GM23338 (cell line): ENCODE measurements at regions not wholly inside any gene's neighbourhood (a gene's known extent, or its start where the extent isn't known, plus 50 kb on each side); places are given as distances from the start of the nearest gene placed in this dataset.

Experiments used
- ATAC-seq: fragments of 200-7000 bp; cut with Tn5 transposase; 3 replicates; pipeline ENCODE4 v1.9.1; 2020
- DNase-seq: peaks from one replicate; pipeline ENCODE4 v3.0.0-alpha.2; 2015; ENCODE audit warnings: low spot score
- H2AFZ ChIP-seq: fragments of 200-600 bp; sonication (generic); 2 replicates; pipeline ENCODE4 v1.8.0; 2016; ENCODE audit warnings: antibody characterized with exemption, mild to moderate bottlenecking, moderate library complexity
- H3F3A ChIP-seq: fragments of 200-600 bp; sonication (generic); replicated peaks from 2 replicates; pipeline ENCODE4 v1.8.0; 2017; ENCODE audit warnings: antibody characterized with exemption, mixed run types, low read depth
- H3K27ac ChIP-seq: fragments of 200-600 bp; sonication (generic); 2 replicates; pipeline ENCODE4 v1.6.1; 2016; ENCODE audit warnings: low read depth
- H3K27me3 ChIP-seq: fragments of 200-600 bp; sonication (generic); 2 replicates; pipeline ENCODE4 v1.8.0; 2016; ENCODE audit warnings: mild to moderate bottlenecking, mixed run types, moderate library complexity; ENCODE audit not compliant: insufficient read depth
- H3K36me3 ChIP-seq: fragments of 200-600 bp; sonication (generic); 2 replicates; pipeline ENCODE4 v1.8.0; 2016; ENCODE audit warnings: mild to moderate bottlenecking; ENCODE audit not compliant: insufficient read depth
- H3K4me1 ChIP-seq: fragments of 200-600 bp; sonication (generic); 2 replicates; pipeline ENCODE4 v1.8.0; 2016; ENCODE audit warnings: mild to moderate bottlenecking, moderate library complexity; ENCODE audit not compliant: insufficient read depth
- H3K4me2 ChIP-seq: fragments of 200-600 bp; sonication (generic); 2 replicates; pipeline ENCODE4 v1.7.1; 2017; ENCODE audit warnings: mixed run types
- H3K4me3 ChIP-seq: fragments of 200-600 bp; sonication (generic); 2 replicates; pipeline ENCODE4 v1.6.1; 2016; ENCODE audit warnings: mixed run types
- H3K79me2 ChIP-seq: fragments of 200-600 bp; sonication (generic); replicated peaks from 2 replicates; pipeline ENCODE4 v1.8.0; 2017; ENCODE audit warnings: mild to moderate bottlenecking; ENCODE audit not compliant: insufficient read depth
- H3K9me2 ChIP-seq: fragments of 200-600 bp; sonication (generic); 2 replicates; pipeline ENCODE4 v1.8.0; 2017; ENCODE audit not compliant: insufficient read depth
- H4K20me1 ChIP-seq: fragments of 200-600 bp; sonication (generic); replicated peaks from 2 replicates; pipeline ENCODE4 v1.8.0; 2017; ENCODE audit warnings: mild to moderate bottlenecking; ENCODE audit not compliant: insufficient read depth
- H3K27ac Mint-ChIP-seq: 2 replicates; pipeline ENCODE4 v1.8.0; 2020; ENCODE audit warnings: inconsistent platforms, mild to moderate bottlenecking, moderate library complexity, mixed read lengths
- H3K27me3 Mint-ChIP-seq: 3 replicates; pipeline ENCODE4 v1.8.0; 2022; ENCODE audit warnings: low read depth, mild to moderate bottlenecking, moderate library complexity, mixed read lengths, inconsistent platforms; ENCODE audit not compliant: insufficient read depth, poor library complexity
- H3K36me3 Mint-ChIP-seq: 3 replicates; pipeline ENCODE4 v1.8.0; 2021; ENCODE audit warnings: low read depth, mild to moderate bottlenecking, inconsistent platforms, moderate library complexity, mixed read lengths
- H3K4me1 Mint-ChIP-seq: 3 replicates; pipeline ENCODE4 v1.8.0; 2020; ENCODE audit warnings: mild to moderate bottlenecking, inconsistent platforms, mixed read lengths
- H3K4me3 Mint-ChIP-seq: 3 replicates; pipeline ENCODE4 v1.8.0; 2021; ENCODE audit warnings: moderate library complexity, mild to moderate bottlenecking, inconsistent platforms, mixed read lengths
- H3K9me3 Mint-ChIP-seq: 3 replicates; pipeline ENCODE4 v1.8.0; 2020; ENCODE audit warnings: moderate library complexity, mild to moderate bottlenecking, inconsistent platforms, mixed read lengths
- EZH2 ChIP-seq: fragments of 200-600 bp; sonication (generic); IDR thresholded peaks from one replicate; pipeline ENCODE4 v1.8.0; 2017; ENCODE audit warnings: antibody characterized with exemption, mild to moderate bottlenecking, low read depth; ENCODE audit not compliant: unreplicated experiment
- EZH2phosphoT487 ChIP-seq: fragments of 200-600 bp; sonication (generic); IDR thresholded peaks from one replicate; pipeline ENCODE4 v1.8.1; 2018; ENCODE audit warnings: antibody characterized with exemption; ENCODE audit not compliant: unreplicated experiment
- JUNB ChIP-seq: IDR thresholded peaks from one replicate; pipeline ENCODE4 v1.6.1; 2016; ENCODE audit warnings: antibody characterized with exemption; ENCODE audit not compliant: unreplicated experiment
- NANOG ChIP-seq: IDR thresholded peaks from 2 replicates; pipeline ENCODE4 v1.6.1; 2016; ENCODE audit warnings: antibody characterized with exemption, borderline replicate concordance
- POLR2AphosphoS5 ChIP-seq: IDR thresholded peaks from 2 replicates; pipeline ENCODE4 v1.6.1; 2016; ENCODE audit warnings: antibody characterized with exemption, low read depth
- REST ChIP-seq: IDR thresholded peaks from one replicate; pipeline ENCODE4 v1.6.1; 2018; ENCODE audit warnings: antibody characterized with exemption; ENCODE audit not compliant: unreplicated experiment
- STAT1 ChIP-seq: IDR thresholded peaks from one replicate; pipeline ENCODE4 v1.6.1; 2016; ENCODE audit warnings: antibody characterized with exemption; ENCODE audit not compliant: unreplicated experiment
- ZNF114 ChIP-seq: fragments of 250-450 bp; sonication (Bioruptor Pico); IDR thresholded peaks from 2 replicates; pipeline ENCODE4 v1.5.0; 2020; ENCODE audit warnings: mild to moderate bottlenecking, moderate library complexity
- TF ChIP-seq, protein P1 (sequence below), 2 experiments: fragments of 200-600 bp in 1 of 2; sonication (generic) in 1 of 2; conservative IDR thresholded peaks; 2 replicates each; pipeline versions ENCODE4 v1.5.1 to v1.6.1; 2016 to 2017; ENCODE audit warnings: antibody characterized with exemption in 2 of 2, low read depth in 2 of 2, mild to moderate bottlenecking in 2 of 2, moderate library complexity in 1 of 2

GRCh38 chr6:153424719-153425400 is 293.8 kb upstream of the RGS17 start (continued):
- TF ChIP-seq, protein P1, sequence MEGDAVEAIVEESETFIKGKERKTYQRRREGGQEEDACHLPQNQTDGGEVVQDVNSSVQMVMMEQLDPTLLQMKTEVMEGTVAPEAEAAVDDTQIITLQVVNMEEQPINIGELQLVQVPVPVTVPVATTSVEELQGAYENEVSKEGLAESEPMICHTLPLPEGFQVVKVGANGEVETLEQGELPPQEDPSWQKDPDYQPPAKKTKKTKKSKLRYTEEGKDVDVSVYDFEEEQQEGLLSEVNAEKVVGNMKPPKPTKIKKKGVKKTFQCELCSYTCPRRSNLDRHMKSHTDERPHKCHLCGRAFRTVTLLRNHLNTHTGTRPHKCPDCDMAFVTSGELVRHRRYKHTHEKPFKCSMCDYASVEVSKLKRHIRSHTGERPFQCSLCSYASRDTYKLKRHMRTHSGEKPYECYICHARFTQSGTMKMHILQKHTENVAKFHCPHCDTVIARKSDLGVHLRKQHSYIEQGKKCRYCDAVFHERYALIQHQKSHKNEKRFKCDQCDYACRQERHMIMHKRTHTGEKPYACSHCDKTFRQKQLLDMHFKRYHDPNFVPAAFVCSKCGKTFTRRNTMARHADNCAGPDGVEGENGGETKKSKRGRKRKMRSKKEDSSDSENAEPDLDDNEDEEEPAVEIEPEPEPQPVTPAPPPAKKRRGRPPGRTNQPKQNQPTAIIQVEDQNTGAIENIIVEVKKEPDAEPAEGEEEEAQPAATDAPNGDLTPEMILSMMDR (conservative IDR thresholded peaks at IDR 0.05; ENCODE audit: low read depth in 2 of 2) = no peak
- TF ChIP-seq POLR2AphosphoS5 = no peak
- TF ChIP-seq EZH2 = no peak
- TF ChIP-seq EZH2phosphoT487 = no peak
- no peak for TF ChIP-seq JUNB
- no peak for TF ChIP-seq REST
- no peak for TF ChIP-seq NANOG
- no peak for TF ChIP-seq ZNF114 (CRISPR knock-in tag)

DNA sequence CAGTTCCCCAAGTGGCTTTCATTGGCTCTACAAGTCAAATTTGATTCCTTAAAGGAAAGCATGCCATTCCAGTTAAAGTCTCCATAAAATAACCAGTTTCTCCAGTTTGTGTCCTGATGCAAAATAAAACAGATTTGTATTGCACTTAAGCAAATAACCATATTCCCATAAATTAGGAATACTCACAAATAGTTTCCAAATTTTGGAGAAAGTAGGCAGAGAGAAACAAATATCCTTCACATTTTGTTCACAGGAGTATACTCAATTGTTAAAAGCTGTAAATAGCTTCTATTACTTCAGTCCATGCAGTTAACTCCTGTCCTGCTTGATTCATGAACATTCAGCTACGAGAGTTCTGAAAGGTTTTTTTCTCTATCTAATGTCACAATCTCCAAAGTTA is 281.4 kb upstream of the RGS17 start:
- peaks cover 17% of the 10 kb centered on the region; the same call in 2 of the 3 replicates for H3K9me3 Mint-ChIP-seq
- H3K4me3 Mint-ChIP-seq = no peak overlapping the region
- peaks cover 13% of the 10 kb centered on the region for H3K9me2 ChIP-seq
- no peaks in the 10 kb centered on the region for H3F3A ChIP-seq
- H3K27me3 Mint-ChIP-seq = no peaks in the 10 kb centered on the region
- H3K27me3 ChIP-seq = no peaks in the 10 kb centered on the region
- H3K4me1 Mint-ChIP-seq = peaks cover 8% of the 10 kb centered on the region; the same call in 2 of the 3 replicates
- H3K4me2 ChIP-seq = no peak overlapping the region
- peaks cover 6% of the 10 kb centered on the region; the same call in 1 of the 2 replicates for H3K36me3 ChIP-seq
- DNase-seq (no peak), ATAC-seq (no peak)
- no peak overlapping the region for H3K4me3 ChIP-seq
- H3K27ac ChIP-seq = no peak overlapping the region
- no peaks in the 10 kb centered on the region for H4K20me1 ChIP-seq
- no peak overlapping the region for H3K27ac Mint-ChIP-seq
- H3K79me2 ChIP-seq = no peaks in the 10 kb centered on the region
- peaks cover 11% of the 10 kb centered on the region for H3K4me1 ChIP-seq
- peaks cover 20% of the 10 kb centered on the region; the same call in 2 of the 3 replicates for H3K36me3 Mint-ChIP-seq
- H2AFZ ChIP-seq = no peak overlapping the region
- TF ChIP-seq EZH2 (no peak), STAT1 (no peak), ZNF114 (CRISPR knock-in tag) (no peak), REST (no peak), POLR2AphosphoS5 (no peak), EZH2phosphoT487 (no peak), NANOG (no peak), JUNB (no peak)
